GM12878 (cell line): ENCODE measurements at regions not wholly inside any gene's neighbourhood (a gene's known extent, or its start where the extent isn't known, plus 50 kb on each side); places are given as distances from the start of the nearest gene placed in this dataset.
"Not testable (repeated sequence)": the region's sequence is repeated elsewhere in the genome, so short reads cannot be mapped to it uniquely, and the experiment has no call there.

Experiments
- ATAC-seq: fragments of 200-7000 bp; cut with Tn5 transposase; 3 replicates; pipeline ENCODE4 v1.9.1; 2020; ENCODE audit warnings: mild to moderate bottlenecking, moderate library complexity
- BruUV-seq: library from RNA; stranded (reverse); fragments of 400-500 nt; replicated peaks from 2 replicates; lab custom pipeline; 2021; lab: Mats Ljungman, UMichigan
- CTCF ChIA-PET: fragments of 300-600 bp; sonication (Branson Sonifier 250); formaldehyde crosslinking; extraction: SDS; loops from one replicate; lab custom pipeline; 2021; ENCODE audit warnings: inconsistent platforms; lab: Yijun Ruan, JAX
- POLR2A ChIA-PET: fragments of 350-600 bp; formaldehyde crosslinking; extraction: SDS; loops from one replicate; lab custom pipeline; 2021; ENCODE audit warnings: inconsistent platforms; lab: Charles Lee
- RAD21 ChIA-PET: fragments of 300-600 bp; sonication (Branson Sonifier 250); formaldehyde crosslinking; loops from one replicate; lab custom pipeline; 2023; ENCODE audit warnings: antibody characterized with exemption; ENCODE audit not compliant: unreplicated experiment; lab: Charles Lee
- SMC1A ChIA-PET: fragments of 300-600 bp; sonication (Branson Sonifier 250); formaldehyde crosslinking; loops from one replicate; lab custom pipeline; 2023; ENCODE audit not compliant: unreplicated experiment, uncharacterized antibody; lab: Charles Lee
- DNase-seq: peaks from one replicate; pipeline ENCODE4 v3.0.0-alpha.2; 2011; ENCODE audit warnings: low read depth, low spot score
- FAIRE-seq: peaks from 3 replicates; lab custom pipeline; 2011; peaks lifted over from hg19 to GRCh38; lab: Jason Lieb, UNC
- H2AFZ ChIP-seq: 2 replicates; pipeline ENCODE4 v1.6.0; 2011; ENCODE audit warnings: low read depth, low read length, control low read depth; ENCODE audit not compliant: control insufficient read depth
- H3K27ac ChIP-seq: 2 replicates; pipeline ENCODE4 v1.5.1; 2011; ENCODE audit warnings: control low read depth; ENCODE audit not compliant: control insufficient read depth, insufficient read depth
- H3K27me3 ChIP-seq, 2 experiments: replicated peaks in 1 of 2; 2 replicates each; pipeline versions ENCODE4 v1.6.0 to v1.6.1; 2011; ENCODE audit warnings: low read length in 1 of 2; ENCODE audit not compliant: control insufficient read depth in 2 of 2, insufficient read depth in 2 of 2
- H3K36me3 ChIP-seq, 2 experiments: 2 replicates each; pipeline ENCODE4 v1.5.1; 2011; ENCODE audit warnings: low read length in 1 of 2; ENCODE audit not compliant: control insufficient read depth in 2 of 2, insufficient read depth in 2 of 2
- H3K4me1 ChIP-seq: 2 replicates; pipeline ENCODE4 v1.6.1; 2011; ENCODE audit warnings: mild to moderate bottlenecking, low read length, moderate library complexity, mixed read lengths; ENCODE audit not compliant: control insufficient read depth, insufficient read depth
- H3K4me2 ChIP-seq: 2 replicates; pipeline ENCODE4 v1.6.0; 2011; ENCODE audit warnings: control low read depth; ENCODE audit not compliant: control insufficient read depth, insufficient read depth
- H3K4me3 ChIP-seq: fragments of 200-600 bp; sonication (generic); 2 replicates; pipeline ENCODE4 v1.5.1; 2016
- H3K79me2 ChIP-seq: 2 replicates; pipeline ENCODE4 v1.6.0; 2011; ENCODE audit warnings: low read length; ENCODE audit not compliant: control insufficient read depth, insufficient read depth
- H3K9ac ChIP-seq: 2 replicates; pipeline ENCODE4 v1.8.0; 2011; ENCODE audit warnings: low read length, control low read depth, mixed read lengths; ENCODE audit not compliant: control insufficient read depth, insufficient read depth
- H3K9me3 ChIP-seq: replicated peaks from 3 replicates; pipeline ENCODE4 v1.5.1; 2011; ENCODE audit warnings: mild to moderate bottlenecking, low read length; ENCODE audit not compliant: control insufficient read depth, insufficient read depth
- H4K20me1 ChIP-seq: 2 replicates; pipeline ENCODE4 v1.6.0; 2011; ENCODE audit not compliant: control insufficient read depth, insufficient read depth
- WGBS: methylation state at CpG from one replicate; pipeline ENCODE4 v1.1.6; 2016; ENCODE audit warnings: low lambda C conversion rate; ENCODE audit not compliant: insufficient replicate concordance, insufficient coverage; ENCODE audit errors: missing lambda C conversion rate; 5-methylcytosine and 5-hydroxymethylcytosine counted together
- in situ Hi-C: fragments of 300-500 bp; cut with MboI; formaldehyde crosslinking; loops from 9 replicates; pipeline ENCODE4 v1.14.3; 2018; ENCODE audit warnings: mixed read lengths
- intact Hi-C: fragments of 100-400 bp; cut with micrococcal nuclease; formaldehyde crosslinking; loops from one replicate; pipeline ENCODE4 v1.14.2; 2022; ENCODE audit not compliant: unreplicated experiment

DNA sequence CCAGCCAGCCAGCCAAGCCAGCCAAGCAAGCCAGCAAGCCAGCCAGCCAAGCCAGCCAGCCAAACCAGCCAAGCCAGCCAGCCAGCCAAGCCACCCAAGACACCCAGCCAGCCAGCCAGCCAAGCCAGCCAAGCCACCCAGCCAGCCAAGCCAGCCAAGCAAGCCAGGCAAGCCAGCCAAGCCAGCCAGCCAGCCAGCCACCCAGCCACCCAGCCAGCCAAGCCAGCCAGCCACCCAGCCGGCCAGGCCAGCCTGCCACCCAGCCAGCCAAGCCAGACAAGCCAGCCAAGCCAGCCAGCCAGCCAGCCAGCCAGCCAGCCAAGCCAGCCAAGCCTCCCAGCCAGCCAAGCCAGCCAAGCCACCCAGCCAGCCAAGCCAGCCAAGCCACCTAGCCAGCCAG, 333.6 kb upstream of the PLGLB2 start:
- H3K9me3 ChIP-seq, in situ Hi-C loops: not testable (repeated sequence)

DNA sequence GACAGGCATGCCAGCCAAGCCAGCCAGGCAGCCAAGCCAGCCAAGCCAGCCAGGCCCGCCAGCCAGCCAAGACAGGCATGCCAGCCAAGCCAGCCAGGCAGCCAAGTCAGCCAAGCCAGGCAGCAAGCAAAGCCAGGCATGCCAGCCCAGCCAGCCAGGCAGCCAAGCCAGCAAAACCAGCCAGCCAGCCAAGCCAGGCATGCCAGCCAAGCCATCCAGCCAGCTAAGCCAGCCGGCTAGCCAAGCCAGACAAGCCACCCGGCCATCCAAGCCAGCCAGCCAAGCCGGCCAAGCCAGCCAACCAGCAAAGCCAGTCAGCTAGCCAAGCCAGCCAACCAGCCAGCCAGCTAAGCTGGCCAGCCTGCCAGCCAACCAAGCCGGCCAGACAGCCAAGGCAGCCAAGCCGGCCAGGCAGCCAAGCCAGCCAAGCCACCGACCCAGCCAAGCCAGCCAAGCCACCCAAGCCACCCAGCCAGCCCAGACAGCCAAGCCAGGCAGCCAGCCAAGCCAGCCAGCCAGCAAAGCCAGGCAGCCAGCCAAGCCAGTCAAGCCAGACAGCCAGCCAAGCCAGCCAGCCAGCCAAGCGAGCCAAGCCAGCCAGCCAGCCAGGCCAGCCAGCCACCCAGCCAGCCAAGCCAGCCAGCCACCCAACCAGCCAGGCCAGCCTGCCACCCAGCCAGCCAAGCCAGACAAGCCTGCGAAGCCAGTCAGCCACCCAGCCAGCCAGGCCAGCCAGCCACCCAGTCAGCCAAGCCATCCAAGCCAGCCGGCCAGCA, 332.9 kb upstream of the PLGLB2 start:
- H2AFZ ChIP-seq, ATAC-seq, H3K9me3 ChIP-seq, H3K4me3 ChIP-seq, in situ Hi-C loops, intact Hi-C loops, H3K27me3 ChIP-seq, POLR2A ChIA-PET, H3K36me3 ChIP-seq, H3K27ac ChIP-seq, DNase-seq, SMC1A ChIA-PET, H3K79me2 ChIP-seq, H3K4me2 ChIP-seq, H3K4me1 ChIP-seq, H4K20me1 ChIP-seq, CTCF ChIA-PET, RAD21 ChIA-PET, BruUV-seq, H3K9ac ChIP-seq, FAIRE-seq: not testable (repeated sequence)
- 35% methylated on average over 6 of the region's 10 CpGs for WGBS

More for the DNA sequence above, 333.6 kb upstream of the PLGLB2 start:
- intact Hi-C loops, H3K36me3 ChIP-seq, ATAC-seq, H3K4me2 ChIP-seq, H2AFZ ChIP-seq, H3K79me2 ChIP-seq, H3K27me3 ChIP-seq, H3K27ac ChIP-seq, DNase-seq, FAIRE-seq, BruUV-seq, CTCF ChIA-PET, H3K4me1 ChIP-seq, H3K9ac ChIP-seq, RAD21 ChIA-PET, SMC1A ChIA-PET, H4K20me1 ChIP-seq, H3K4me3 ChIP-seq, POLR2A ChIA-PET: not testable (repeated sequence)
- WGBS: 19% methylated on average over 1 of the region's 1 CpG

DNA sequence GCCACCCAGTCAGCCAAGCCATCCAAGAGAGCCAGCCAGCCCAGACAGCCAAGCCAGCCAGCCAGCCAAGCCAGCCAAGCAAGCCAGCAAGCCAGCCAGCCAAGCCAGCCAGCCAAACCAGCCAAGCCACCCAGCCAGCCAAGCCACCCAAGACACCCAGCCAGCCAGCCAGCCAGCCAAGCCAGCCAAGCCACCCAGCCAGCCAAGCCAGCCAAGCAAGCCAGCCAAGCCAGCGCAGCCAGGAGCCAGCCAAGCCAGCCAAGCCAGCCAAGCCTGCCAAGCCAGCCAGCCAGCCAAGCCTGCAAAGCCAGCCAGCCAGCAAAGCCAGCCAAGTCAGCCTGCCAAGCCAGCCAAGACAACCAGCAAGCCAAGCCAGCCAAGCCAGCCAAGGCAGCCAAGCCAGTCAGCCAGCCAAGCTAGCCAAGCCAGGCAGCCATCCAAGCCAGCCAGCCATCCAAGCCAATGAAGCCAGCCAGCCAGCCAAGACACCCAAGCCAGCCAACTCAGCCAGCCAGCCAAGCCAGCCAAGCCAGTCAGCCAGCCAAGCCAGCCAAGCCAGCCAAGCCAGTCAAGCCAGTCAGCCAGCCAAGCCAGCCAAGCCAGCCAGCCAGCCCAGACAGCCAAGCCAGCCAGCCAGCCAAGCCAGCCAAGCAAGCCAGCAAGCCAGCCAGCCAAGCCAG, 332.2 kb upstream of the PLGLB2 start:
- H3K4me1 ChIP-seq, DNase-seq, H2AFZ ChIP-seq, POLR2A ChIA-PET, H3K27me3 ChIP-seq, in situ Hi-C loops, H3K4me3 ChIP-seq, FAIRE-seq, H3K79me2 ChIP-seq, H3K9ac ChIP-seq, RAD21 ChIA-PET, BruUV-seq, H3K27ac ChIP-seq, SMC1A ChIA-PET, H3K9me3 ChIP-seq, H3K36me3 ChIP-seq, intact Hi-C loops, H3K4me2 ChIP-seq, ATAC-seq, CTCF ChIA-PET, H4K20me1 ChIP-seq: not testable (repeated sequence)
- WGBS: 4% methylated on average over 1 of the region's 1 CpG

DNA sequence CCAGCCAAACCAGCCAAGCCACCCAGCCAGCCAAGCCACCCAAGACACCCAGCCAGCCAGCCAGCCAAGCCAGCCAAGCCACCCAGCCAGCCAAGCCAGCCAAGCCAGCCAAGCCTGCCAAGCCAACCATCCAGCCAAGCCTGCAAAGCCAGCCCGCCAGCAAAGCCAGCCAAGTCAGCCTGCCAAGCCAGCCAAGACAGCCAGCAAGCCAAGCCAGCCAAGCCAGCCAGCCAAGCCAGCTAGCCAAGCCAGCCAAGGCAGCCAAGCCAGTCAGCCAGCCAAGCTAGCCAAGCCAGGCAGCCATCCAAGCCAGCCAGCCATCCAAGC, 331.7 kb upstream of the PLGLB2 start:
- ATAC-seq: not testable (repeated sequence)

More for the DNA sequence above, 331.7 kb upstream of the PLGLB2 start:
- H3K27ac ChIP-seq, BruUV-seq, CTCF ChIA-PET, H3K79me2 ChIP-seq, H4K20me1 ChIP-seq, H2AFZ ChIP-seq, H3K9ac ChIP-seq, FAIRE-seq, SMC1A ChIA-PET, H3K4me3 ChIP-seq, H3K4me1 ChIP-seq, H3K27me3 ChIP-seq, POLR2A ChIA-PET, DNase-seq, in situ Hi-C loops, H3K36me3 ChIP-seq, H3K9me3 ChIP-seq, H3K4me2 ChIP-seq, RAD21 ChIA-PET, intact Hi-C loops: not testable (repeated sequence)
- WGBS: 0% methylated on average over 1 of the region's 1 CpG
